ENCODE measurements at regions not wholly inside any gene's neighbourhood (a gene's known extent, or its start where the extent isn't known, plus 50 kb on each side); places are given as distances from the start of the nearest gene placed in this dataset.
"Not testable (repeated sequence)": the region's sequence is repeated elsewhere in the genome, so short reads cannot be mapped to it uniquely, and the experiment has no call there.

- no peaks in the 10 kb centered on the region for H3K36me3 ChIP-seq (ENCODE audit: control insufficient read depth, low read length)
- H3K4me2 ChIP-seq (ENCODE audit: low read length): no peak overlapping the region
- H3K9me2 ChIP-seq (replicated peaks; ENCODE audit: control insufficient read depth, low read length): no peaks in the 10 kb centered on the region
- H3K9me3 ChIP-seq (ENCODE audit: control insufficient read depth, insufficient read depth, low read length): no peaks in the 10 kb centered on the region
- no peaks in the 10 kb centered on the region for H3F3A ChIP-seq (ENCODE audit: control insufficient read depth, insufficient read depth)
- H3K4me1 ChIP-seq (ENCODE audit: control insufficient read depth, low read length): no peaks in the 10 kb centered on the region
- no peaks in the 10 kb centered on the region for H4K20me1 ChIP-seq (ENCODE audit: control insufficient read depth, insufficient read depth, low read depth, low read length)
- no peaks in the 10 kb centered on the region for H3K79me2 ChIP-seq (ENCODE audit: control insufficient read depth, low read length)
- no peak for TF ChIP-seq EZH2phosphoT487 (IDR thresholded peaks at IDR 0.05; ENCODE audit: borderline replicate concordance, low read length)
- no peak for TF ChIP-seq CTCF (IDR thresholded peaks at IDR 0.05; ENCODE audit: low read depth, low read length, poor library complexity, severe bottlenecking)
- H3K27me3 ChIP-seq (ENCODE audit: control insufficient read depth, low read length): no peaks in the 10 kb centered on the region
- H3K4me3 ChIP-seq (ENCODE audit: low read length): no peak overlapping the region
- no peak overlapping the region for H3K27ac ChIP-seq (ENCODE audit: low read depth, low read length)
Measured at GRCh38 chrX:38960137-38960536, 158.9 kb downstream of the MID1IP1 start.

GRCh38 chrX:38961936-38962335 is 160.7 kb downstream of the MID1IP1 start:
- H3K27ac ChIP-seq (ENCODE audit: low read depth, low read length): no peak overlapping the region
- no peaks in the 10 kb centered on the region for H3K79me2 ChIP-seq (ENCODE audit: control insufficient read depth, low read length)
- H3K9me2 ChIP-seq (replicated peaks; ENCODE audit: control insufficient read depth, low read length): no peaks in the 10 kb centered on the region
- no peaks in the 10 kb centered on the region for H3K9me3 ChIP-seq (ENCODE audit: control insufficient read depth, insufficient read depth, low read length)
- H3K4me3 ChIP-seq (ENCODE audit: low read length): no peak overlapping the region
- no peaks in the 10 kb centered on the region for H4K20me1 ChIP-seq (ENCODE audit: control insufficient read depth, insufficient read depth, low read depth, low read length)
- TF ChIP-seq CTCF (IDR thresholded peaks at IDR 0.05; ENCODE audit: low read depth, low read length, poor library complexity, severe bottlenecking): no peak
- no peak for TF ChIP-seq EZH2phosphoT487 (IDR thresholded peaks at IDR 0.05; ENCODE audit: borderline replicate concordance, low read length)
- H3K4me2 ChIP-seq (ENCODE audit: low read length): no peak overlapping the region
- H3K36me3 ChIP-seq (ENCODE audit: control insufficient read depth, low read length): no peaks in the 10 kb centered on the region
- H3F3A ChIP-seq (ENCODE audit: control insufficient read depth, insufficient read depth): no peaks in the 10 kb centered on the region
- H3K4me1 ChIP-seq (ENCODE audit: control insufficient read depth, low read length): no peaks in the 10 kb centered on the region
- no peaks in the 10 kb centered on the region for H3K27me3 ChIP-seq (ENCODE audit: control insufficient read depth, low read length)

GRCh38 chrX:38963244-38963643 is 162.0 kb downstream of the MID1IP1 start:
- not testable (repeated sequence) for H3K9me2 ChIP-seq (replicated peaks; ENCODE audit: control insufficient read depth, low read length); H3K4me3 ChIP-seq (ENCODE audit: low read length); H3K4me2 ChIP-seq (ENCODE audit: low read length); H3K27ac ChIP-seq (ENCODE audit: low read depth, low read length); H3K4me1 ChIP-seq (ENCODE audit: control insufficient read depth, low read length); H3F3A ChIP-seq (ENCODE audit: control insufficient read depth, insufficient read depth); H3K79me2 ChIP-seq (ENCODE audit: control insufficient read depth, low read length); H3K27me3 ChIP-seq (ENCODE audit: control insufficient read depth, low read length); H3K36me3 ChIP-seq (ENCODE audit: control insufficient read depth, low read length); H4K20me1 ChIP-seq (ENCODE audit: control insufficient read depth, insufficient read depth, low read depth, low read length); H3K9me3 ChIP-seq (ENCODE audit: control insufficient read depth, insufficient read depth, low read length)

- no peak overlapping the region for H3K4me3 ChIP-seq (ENCODE audit: low read length)
- H3K36me3 ChIP-seq (ENCODE audit: control insufficient read depth, low read length): no peaks in the 10 kb centered on the region
- H3K79me2 ChIP-seq (ENCODE audit: control insufficient read depth, low read length): no peaks in the 10 kb centered on the region
- no peaks in the 10 kb centered on the region for H3K9me3 ChIP-seq (ENCODE audit: control insufficient read depth, insufficient read depth, low read length)
- TF ChIP-seq EZH2phosphoT487 (IDR thresholded peaks at IDR 0.05; ENCODE audit: borderline replicate concordance, low read length) (no peak), CTCF (IDR thresholded peaks at IDR 0.05; ENCODE audit: low read depth, low read length, poor library complexity, severe bottlenecking) (no peak)
- no peak overlapping the region for H3K27ac ChIP-seq (ENCODE audit: low read depth, low read length)
- H3K9me2 ChIP-seq (replicated peaks; ENCODE audit: control insufficient read depth, low read length): no peaks in the 10 kb centered on the region
- no peaks in the 10 kb centered on the region for H3F3A ChIP-seq (ENCODE audit: control insufficient read depth, insufficient read depth)
- H3K4me2 ChIP-seq (ENCODE audit: low read length): no peak overlapping the region
- no peaks in the 10 kb centered on the region for H4K20me1 ChIP-seq (ENCODE audit: control insufficient read depth, insufficient read depth, low read depth, low read length)
- H3K4me1 ChIP-seq (ENCODE audit: control insufficient read depth, low read length): no peaks in the 10 kb centered on the region
- H3K27me3 ChIP-seq (ENCODE audit: control insufficient read depth, low read length): no peaks in the 10 kb centered on the region
Measured at GRCh38 chrX:38965888-38966287, 164.6 kb downstream of the MID1IP1 start.

Measured in DOHH2 (cell line).